ENCODE measurements at regions not wholly inside any gene's neighbourhood (a gene's known extent, or its start where the extent isn't known, plus 50 kb on each side); places are given as distances from the start of the nearest gene placed in this dataset.

DNA sequence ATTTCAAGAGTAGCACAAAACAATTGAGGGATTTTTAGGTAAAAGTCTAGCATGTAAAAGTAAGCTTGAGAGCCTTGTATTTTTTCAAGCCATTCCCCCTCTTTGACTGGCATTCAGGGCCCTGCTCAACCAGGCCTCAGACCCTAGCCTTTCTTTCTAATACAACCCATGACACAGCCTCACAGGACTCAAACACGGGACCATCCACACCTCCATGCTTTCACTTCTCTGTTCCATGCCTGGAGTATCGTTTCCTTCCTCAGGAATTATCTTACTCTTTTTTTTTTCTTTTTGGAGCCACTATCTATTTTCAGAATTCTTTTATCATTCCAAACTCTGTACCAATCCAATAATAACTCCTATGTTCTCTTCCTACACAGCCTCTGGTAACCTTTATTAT lies 560.2 kb upstream of the CLINT1 start (continued):
- TF ChIP-seq, protein P1, sequence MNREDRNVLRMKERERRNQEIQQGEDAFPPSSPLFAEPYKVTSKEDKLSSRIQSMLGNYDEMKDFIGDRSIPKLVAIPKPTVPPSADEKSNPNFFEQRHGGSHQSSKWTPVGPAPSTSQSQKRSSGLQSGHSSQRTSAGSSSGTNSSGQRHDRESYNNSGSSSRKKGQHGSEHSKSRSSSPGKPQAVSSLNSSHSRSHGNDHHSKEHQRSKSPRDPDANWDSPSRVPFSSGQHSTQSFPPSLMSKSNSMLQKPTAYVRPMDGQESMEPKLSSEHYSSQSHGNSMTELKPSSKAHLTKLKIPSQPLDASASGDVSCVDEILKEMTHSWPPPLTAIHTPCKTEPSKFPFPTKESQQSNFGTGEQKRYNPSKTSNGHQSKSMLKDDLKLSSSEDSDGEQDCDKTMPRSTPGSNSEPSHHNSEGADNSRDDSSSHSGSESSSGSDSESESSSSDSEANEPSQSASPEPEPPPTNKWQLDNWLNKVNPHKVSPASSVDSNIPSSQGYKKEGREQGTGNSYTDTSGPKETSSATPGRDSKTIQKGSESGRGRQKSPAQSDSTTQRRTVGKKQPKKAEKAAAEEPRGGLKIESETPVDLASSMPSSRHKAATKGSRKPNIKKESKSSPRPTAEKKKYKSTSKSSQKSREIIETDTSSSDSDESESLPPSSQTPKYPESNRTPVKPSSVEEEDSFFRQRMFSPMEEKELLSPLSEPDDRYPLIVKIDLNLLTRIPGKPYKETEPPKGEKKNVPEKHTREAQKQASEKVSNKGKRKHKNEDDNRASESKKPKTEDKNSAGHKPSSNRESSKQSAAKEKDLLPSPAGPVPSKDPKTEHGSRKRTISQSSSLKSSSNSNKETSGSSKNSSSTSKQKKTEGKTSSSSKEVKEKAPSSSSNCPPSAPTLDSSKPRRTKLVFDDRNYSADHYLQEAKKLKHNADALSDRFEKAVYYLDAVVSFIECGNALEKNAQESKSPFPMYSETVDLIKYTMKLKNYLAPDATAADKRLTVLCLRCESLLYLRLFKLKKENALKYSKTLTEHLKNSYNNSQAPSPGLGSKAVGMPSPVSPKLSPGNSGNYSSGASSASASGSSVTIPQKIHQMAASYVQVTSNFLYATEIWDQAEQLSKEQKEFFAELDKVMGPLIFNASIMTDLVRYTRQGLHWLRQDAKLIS (CRISPR knock-in tag; IDR thresholded peaks at IDR 0.05; ENCODE audit: borderline replicate concordance): no peak
- TF ChIP-seq RORB (CRISPR knock-in tag; IDR thresholded peaks at IDR 0.05) (no peak), TEAD1 (CRISPR knock-in tag; IDR thresholded peaks at IDR 0.05) (no peak), ZNF671 (CRISPR knock-in tag; IDR thresholded peaks at IDR 0.05) (no peak), CBFB (CRISPR knock-in tag; IDR thresholded peaks at IDR 0.05; ENCODE audit: low read depth) (no peak), PRRX2 (CRISPR knock-in tag; IDR thresholded peaks at IDR 0.05) (no peak), GRHL2 (CRISPR knock-in tag; IDR thresholded peaks at IDR 0.05; ENCODE audit: insufficient replicate concordance, severe bottlenecking) (no peak), CREB1 (CRISPR knock-in tag; IDR thresholded peaks at IDR 0.05) (no peak)
- TF ChIP-seq, protein P2, sequence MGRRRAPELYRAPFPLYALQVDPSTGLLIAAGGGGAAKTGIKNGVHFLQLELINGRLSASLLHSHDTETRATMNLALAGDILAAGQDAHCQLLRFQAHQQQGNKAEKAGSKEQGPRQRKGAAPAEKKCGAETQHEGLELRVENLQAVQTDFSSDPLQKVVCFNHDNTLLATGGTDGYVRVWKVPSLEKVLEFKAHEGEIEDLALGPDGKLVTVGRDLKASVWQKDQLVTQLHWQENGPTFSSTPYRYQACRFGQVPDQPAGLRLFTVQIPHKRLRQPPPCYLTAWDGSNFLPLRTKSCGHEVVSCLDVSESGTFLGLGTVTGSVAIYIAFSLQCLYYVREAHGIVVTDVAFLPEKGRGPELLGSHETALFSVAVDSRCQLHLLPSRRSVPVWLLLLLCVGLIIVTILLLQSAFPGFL (CRISPR knock-in tag; IDR thresholded peaks at IDR 0.05; ENCODE audit: borderline replicate concordance): no peak
- TF ChIP-seq, protein P3, sequence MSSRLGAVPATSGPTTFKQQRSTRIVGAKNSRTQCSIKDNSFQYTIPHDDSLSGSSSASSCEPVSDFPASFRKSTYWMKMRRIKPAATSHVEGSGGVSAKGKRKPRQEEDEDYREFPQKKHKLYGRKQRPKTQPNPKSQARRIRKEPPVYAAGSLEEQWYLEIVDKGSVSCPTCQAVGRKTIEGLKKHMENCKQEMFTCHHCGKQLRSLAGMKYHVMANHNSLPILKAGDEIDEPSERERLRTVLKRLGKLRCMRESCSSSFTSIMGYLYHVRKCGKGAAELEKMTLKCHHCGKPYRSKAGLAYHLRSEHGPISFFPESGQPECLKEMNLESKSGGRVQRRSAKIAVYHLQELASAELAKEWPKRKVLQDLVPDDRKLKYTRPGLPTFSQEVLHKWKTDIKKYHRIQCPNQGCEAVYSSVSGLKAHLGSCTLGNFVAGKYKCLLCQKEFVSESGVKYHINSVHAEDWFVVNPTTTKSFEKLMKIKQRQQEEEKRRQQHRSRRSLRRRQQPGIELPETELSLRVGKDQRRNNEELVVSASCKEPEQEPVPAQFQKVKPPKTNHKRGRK (CRISPR knock-in tag; IDR thresholded peaks at IDR 0.05; ENCODE audit: borderline replicate concordance): no peak

DNA sequence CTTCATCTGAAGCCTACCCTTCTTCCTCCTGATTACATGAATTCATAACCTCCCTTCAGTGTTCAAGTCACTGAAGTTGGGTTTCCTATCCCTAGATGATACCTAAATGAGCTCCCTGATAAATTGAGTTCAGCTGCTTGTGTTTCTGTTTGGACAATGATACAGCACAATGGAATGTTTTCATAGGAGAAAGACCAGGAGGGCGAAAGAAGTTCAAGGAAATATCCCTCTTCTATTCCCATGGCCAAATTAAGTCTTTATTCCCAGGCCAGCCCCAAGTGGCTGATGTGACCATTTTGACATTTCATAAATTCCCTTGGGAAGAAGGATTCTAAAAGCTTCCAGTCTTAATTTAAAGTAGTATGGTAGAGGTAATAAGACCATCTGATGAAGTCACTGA lies 555.8 kb upstream of the CLINT1 start:
- TF ChIP-seq, protein P3 (CRISPR knock-in tag; IDR thresholded peaks at IDR 0.05; ENCODE audit: borderline replicate concordance): no peak
- no peak for TF ChIP-seq NFYB (CRISPR knock-in tag; conservative IDR thresholded peaks at IDR 0.05; ENCODE audit: low read depth)
- TF ChIP-seq, protein P4, sequence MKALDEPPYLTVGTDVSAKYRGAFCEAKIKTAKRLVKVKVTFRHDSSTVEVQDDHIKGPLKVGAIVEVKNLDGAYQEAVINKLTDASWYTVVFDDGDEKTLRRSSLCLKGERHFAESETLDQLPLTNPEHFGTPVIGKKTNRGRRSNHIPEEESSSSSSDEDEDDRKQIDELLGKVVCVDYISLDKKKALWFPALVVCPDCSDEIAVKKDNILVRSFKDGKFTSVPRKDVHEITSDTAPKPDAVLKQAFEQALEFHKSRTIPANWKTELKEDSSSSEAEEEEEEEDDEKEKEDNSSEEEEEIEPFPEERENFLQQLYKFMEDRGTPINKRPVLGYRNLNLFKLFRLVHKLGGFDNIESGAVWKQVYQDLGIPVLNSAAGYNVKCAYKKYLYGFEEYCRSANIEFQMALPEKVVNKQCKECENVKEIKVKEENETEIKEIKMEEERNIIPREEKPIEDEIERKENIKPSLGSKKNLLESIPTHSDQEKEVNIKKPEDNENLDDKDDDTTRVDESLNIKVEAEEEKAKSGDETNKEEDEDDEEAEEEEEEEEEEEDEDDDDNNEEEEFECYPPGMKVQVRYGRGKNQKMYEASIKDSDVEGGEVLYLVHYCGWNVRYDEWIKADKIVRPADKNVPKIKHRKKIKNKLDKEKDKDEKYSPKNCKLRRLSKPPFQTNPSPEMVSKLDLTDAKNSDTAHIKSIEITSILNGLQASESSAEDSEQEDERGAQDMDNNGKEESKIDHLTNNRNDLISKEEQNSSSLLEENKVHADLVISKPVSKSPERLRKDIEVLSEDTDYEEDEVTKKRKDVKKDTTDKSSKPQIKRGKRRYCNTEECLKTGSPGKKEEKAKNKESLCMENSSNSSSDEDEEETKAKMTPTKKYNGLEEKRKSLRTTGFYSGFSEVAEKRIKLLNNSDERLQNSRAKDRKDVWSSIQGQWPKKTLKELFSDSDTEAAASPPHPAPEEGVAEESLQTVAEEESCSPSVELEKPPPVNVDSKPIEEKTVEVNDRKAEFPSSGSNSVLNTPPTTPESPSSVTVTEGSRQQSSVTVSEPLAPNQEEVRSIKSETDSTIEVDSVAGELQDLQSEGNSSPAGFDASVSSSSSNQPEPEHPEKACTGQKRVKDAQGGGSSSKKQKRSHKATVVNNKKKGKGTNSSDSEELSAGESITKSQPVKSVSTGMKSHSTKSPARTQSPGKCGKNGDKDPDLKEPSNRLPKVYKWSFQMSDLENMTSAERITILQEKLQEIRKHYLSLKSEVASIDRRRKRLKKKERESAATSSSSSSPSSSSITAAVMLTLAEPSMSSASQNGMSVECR (CRISPR knock-in tag; IDR thresholded peaks at IDR 0.05; ENCODE audit: borderline replicate concordance): no peak
- TF ChIP-seq JUN (CRISPR knock-in tag; IDR thresholded peaks at IDR 0.05): no peak
- TF ChIP-seq, protein P5, sequence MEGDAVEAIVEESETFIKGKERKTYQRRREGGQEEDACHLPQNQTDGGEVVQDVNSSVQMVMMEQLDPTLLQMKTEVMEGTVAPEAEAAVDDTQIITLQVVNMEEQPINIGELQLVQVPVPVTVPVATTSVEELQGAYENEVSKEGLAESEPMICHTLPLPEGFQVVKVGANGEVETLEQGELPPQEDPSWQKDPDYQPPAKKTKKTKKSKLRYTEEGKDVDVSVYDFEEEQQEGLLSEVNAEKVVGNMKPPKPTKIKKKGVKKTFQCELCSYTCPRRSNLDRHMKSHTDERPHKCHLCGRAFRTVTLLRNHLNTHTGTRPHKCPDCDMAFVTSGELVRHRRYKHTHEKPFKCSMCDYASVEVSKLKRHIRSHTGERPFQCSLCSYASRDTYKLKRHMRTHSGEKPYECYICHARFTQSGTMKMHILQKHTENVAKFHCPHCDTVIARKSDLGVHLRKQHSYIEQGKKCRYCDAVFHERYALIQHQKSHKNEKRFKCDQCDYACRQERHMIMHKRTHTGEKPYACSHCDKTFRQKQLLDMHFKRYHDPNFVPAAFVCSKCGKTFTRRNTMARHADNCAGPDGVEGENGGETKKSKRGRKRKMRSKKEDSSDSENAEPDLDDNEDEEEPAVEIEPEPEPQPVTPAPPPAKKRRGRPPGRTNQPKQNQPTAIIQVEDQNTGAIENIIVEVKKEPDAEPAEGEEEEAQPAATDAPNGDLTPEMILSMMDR (IDR thresholded peaks at IDR 0.05): no peak
- TF ChIP-seq ZNF121 (CRISPR knock-in tag; IDR thresholded peaks at IDR 0.05): no peak
- TF ChIP-seq, protein P6, sequence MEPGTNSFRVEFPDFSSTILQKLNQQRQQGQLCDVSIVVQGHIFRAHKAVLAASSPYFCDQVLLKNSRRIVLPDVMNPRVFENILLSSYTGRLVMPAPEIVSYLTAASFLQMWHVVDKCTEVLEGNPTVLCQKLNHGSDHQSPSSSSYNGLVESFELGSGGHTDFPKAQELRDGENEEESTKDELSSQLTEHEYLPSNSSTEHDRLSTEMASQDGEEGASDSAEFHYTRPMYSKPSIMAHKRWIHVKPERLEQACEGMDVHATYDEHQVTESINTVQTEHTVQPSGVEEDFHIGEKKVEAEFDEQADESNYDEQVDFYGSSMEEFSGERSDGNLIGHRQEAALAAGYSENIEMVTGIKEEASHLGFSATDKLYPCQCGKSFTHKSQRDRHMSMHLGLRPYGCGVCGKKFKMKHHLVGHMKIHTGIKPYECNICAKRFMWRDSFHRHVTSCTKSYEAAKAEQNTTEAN (CRISPR knock-in tag; IDR thresholded peaks at IDR 0.05): no peak
- TF ChIP-seq CREB1 (CRISPR knock-in tag; IDR thresholded peaks at IDR 0.05): no peak
- no peak for TF ChIP-seq OVOL2 (CRISPR knock-in tag; IDR thresholded peaks at IDR 0.05; ENCODE audit: borderline replicate concordance)
- TF ChIP-seq GABPB1 (CRISPR knock-in tag; IDR thresholded peaks at IDR 0.05): no peak
- CTCF ChIA-PET: no interaction called here
- Mint-ChIP-seq H3K27ac (no peak overlapping the region), H3K4me3 (no peak overlapping the region), H3K9me3 (peaks cover 14% of the 10 kb centered on the region), H3K36me3 (no peaks in the 10 kb centered on the region), H3K27me3 (ENCODE audit: low read depth) (no peaks in the 10 kb centered on the region), H3K4me1 (no peaks in the 10 kb centered on the region)
- POLR2A ChIA-PET: no interaction called here
- DNase-seq (ENCODE audit: low spot score): no peak
- ATAC-seq: no peak

Data from WTC11 (cell line).